Esophagus squamous epithelium (tissue), 4 donors: ENCODE measurements at regions not wholly inside any gene's neighbourhood (a gene's known extent, or its start where the extent isn't known, plus 50 kb on each side); places are given as distances from the start of the nearest gene placed in this dataset.

ENCODE experiments used
- CTCF ChIP-seq, 6 experiments: fragments of 450-650 bp in 4 of 6; fragments of 200-600 bp in 2 of 6; sonication (generic) in 2 of 6; IDR thresholded peaks; one replicate each; pipeline ENCODE4 v1.5.1; 2016 to 2019; ENCODE audit warnings: antibody characterized with exemption in 6 of 6, mild to moderate bottlenecking in 4 of 6, moderate library complexity in 4 of 6
- POLR2A ChIP-seq, 4 donors: fragments of 450-650 bp; IDR thresholded peaks; one replicate each; pipeline ENCODE4 v1.6.1; 2017; ENCODE audit warnings: antibody characterized with exemption in 4 of 4, mild to moderate bottlenecking in 4 of 4, moderate library complexity in 3 of 4

- TF ChIP-seq POLR2A (IDR thresholded peaks at IDR 0.05) = no peak
- TF ChIP-seq CTCF (IDR thresholded peaks at IDR 0.05) = no peak
Measured at GRCh38 chr14:53510281-53510912, 357.3 kb upstream of the DDHD1 start.
